ENCODE measurements at regions not wholly inside any gene's neighbourhood (a gene's known extent, or its start where the extent isn't known, plus 50 kb on each side); places are given as distances from the start of the nearest gene placed in this dataset.

DNA sequence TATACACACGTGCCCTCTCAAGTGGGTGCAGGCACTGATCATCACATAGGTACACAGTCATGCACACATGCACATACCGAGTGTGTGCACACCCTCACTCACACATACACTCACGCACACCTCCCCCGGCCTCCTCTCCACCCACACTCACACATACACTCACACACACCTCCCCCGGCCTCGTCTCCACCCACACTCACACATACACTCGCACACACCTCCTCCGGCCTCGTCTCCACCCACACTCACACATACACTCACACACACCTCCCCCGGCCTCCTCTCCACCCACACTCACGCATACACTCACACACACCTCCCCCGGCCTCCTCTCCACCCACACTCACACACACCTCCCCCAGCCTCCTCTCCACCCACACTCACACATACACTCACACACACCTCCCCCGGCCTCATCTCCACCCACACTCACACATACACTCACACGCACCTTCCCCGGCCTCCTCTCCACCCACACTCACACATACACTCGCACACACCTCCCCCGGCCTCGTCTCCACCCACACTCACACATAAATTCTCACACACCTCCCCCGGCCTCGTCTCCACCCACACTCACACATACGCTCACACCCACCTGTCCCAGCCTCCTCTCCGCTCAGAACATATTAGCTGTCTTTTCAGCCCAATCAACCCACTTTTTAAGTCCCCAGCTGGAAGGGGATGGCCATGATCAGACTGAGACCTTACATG is 105.2 kb upstream of the VSTM2B start:
- Histone ChIP-seq H3K27ac (no peak overlapping the region), H3K4me1 (no peaks in the 10 kb centered on the region), H3K9me3 (no peaks in the 10 kb centered on the region), H3K4me3 (no peak overlapping the region), H3K36me3 (no peaks in the 10 kb centered on the region), H3K27me3 (no peaks in the 10 kb centered on the region)
- 73% methylated on average over 22 of the region's 22 CpGs for WGBS
- DNase-seq (ENCODE audit: low spot score in 2 of 2), result no peak
- TF ChIP-seq, protein P1, sequence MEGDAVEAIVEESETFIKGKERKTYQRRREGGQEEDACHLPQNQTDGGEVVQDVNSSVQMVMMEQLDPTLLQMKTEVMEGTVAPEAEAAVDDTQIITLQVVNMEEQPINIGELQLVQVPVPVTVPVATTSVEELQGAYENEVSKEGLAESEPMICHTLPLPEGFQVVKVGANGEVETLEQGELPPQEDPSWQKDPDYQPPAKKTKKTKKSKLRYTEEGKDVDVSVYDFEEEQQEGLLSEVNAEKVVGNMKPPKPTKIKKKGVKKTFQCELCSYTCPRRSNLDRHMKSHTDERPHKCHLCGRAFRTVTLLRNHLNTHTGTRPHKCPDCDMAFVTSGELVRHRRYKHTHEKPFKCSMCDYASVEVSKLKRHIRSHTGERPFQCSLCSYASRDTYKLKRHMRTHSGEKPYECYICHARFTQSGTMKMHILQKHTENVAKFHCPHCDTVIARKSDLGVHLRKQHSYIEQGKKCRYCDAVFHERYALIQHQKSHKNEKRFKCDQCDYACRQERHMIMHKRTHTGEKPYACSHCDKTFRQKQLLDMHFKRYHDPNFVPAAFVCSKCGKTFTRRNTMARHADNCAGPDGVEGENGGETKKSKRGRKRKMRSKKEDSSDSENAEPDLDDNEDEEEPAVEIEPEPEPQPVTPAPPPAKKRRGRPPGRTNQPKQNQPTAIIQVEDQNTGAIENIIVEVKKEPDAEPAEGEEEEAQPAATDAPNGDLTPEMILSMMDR (IDR thresholded peaks at IDR 0.05), result no peak
- TF ChIP-seq EP300 (IDR thresholded peaks at IDR 0.05) (no peak), POLR2A (IDR thresholded peaks at IDR 0.05) (no peak), POLR2AphosphoS5 (IDR thresholded peaks at IDR 0.05) (no peak)

DNA sequence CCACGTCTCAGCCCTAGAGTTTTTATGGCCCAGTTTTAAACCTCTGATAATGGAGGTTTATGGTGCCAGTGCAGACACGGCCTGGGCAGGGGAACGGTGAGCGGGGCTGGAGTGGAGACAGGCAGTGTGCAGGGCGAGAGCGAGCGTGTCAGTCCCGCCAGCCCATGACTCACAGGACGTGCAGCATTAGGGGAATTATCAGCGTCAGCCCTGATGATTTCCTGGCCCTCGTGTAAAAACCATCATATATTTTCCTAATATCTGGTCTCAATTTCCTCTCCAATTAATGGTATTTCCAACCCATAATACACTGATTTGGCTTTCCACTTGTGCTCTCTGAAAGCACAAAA is 104.6 kb upstream of the VSTM2B start:
- 5% methylated on average over 8 of the region's 11 CpGs for WGBS

DNA sequence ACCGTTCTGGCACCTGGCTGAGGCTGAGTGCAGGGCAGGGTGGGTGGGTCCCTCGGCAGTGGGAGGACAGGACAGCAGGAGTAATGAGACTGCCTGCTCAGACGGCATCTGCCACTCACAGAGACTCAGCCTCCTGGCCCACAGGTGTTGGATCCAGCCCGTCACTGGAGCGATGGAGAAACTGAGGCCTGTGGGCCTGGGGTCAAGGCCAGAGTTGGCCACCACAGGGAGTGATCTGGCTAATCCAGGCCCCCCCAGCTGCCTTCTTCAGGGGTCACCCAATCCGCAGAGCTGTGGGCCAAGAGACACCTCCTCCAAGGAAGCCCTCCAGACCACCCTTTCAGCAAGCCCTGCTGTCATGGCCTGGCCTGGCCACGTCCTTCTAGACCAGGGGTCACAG is 103.7 kb upstream of the VSTM2B start:
- no peak overlapping the region for H3K4me3 ChIP-seq
- H3K9me3 ChIP-seq, result no peaks in the 10 kb centered on the region
- TF ChIP-seq POLR2A (IDR thresholded peaks at IDR 0.05) (no peak), POLR2AphosphoS5 (IDR thresholded peaks at IDR 0.05) (no peak)
- TF ChIP-seq, protein P1 (IDR thresholded peaks at IDR 0.05), result no peak
- no peaks in the 10 kb centered on the region for H3K27me3 ChIP-seq
- no peak overlapping the region for H3K27ac ChIP-seq
- no peaks in the 10 kb centered on the region for H3K36me3 ChIP-seq
- 60% methylated on average over 3 of the region's 7 CpGs for WGBS
- no peak for DNase-seq (ENCODE audit: low spot score in 2 of 2)
- H3K4me1 ChIP-seq, result no peaks in the 10 kb centered on the region

More for the DNA sequence above, 104.6 kb upstream of the VSTM2B start:
- no peaks in the 10 kb centered on the region for H3K9me3 ChIP-seq
- no peaks in the 10 kb centered on the region for H3K27me3 ChIP-seq
- no peaks in the 10 kb centered on the region for H3K36me3 ChIP-seq
- no peak overlapping the region for H3K27ac ChIP-seq
- no peak overlapping the region for H3K4me3 ChIP-seq
- H3K4me1 ChIP-seq, result no peaks in the 10 kb centered on the region
- TF ChIP-seq, protein P1 (IDR thresholded peaks at IDR 0.05), result no peak
- TF ChIP-seq EP300 (IDR thresholded peaks at IDR 0.05) (no peak), POLR2AphosphoS5 (IDR thresholded peaks at IDR 0.05) (no peak), POLR2A (IDR thresholded peaks at IDR 0.05) (no peak)
- DNase-seq (ENCODE audit: low spot score in 2 of 2), result no peak

DNA sequence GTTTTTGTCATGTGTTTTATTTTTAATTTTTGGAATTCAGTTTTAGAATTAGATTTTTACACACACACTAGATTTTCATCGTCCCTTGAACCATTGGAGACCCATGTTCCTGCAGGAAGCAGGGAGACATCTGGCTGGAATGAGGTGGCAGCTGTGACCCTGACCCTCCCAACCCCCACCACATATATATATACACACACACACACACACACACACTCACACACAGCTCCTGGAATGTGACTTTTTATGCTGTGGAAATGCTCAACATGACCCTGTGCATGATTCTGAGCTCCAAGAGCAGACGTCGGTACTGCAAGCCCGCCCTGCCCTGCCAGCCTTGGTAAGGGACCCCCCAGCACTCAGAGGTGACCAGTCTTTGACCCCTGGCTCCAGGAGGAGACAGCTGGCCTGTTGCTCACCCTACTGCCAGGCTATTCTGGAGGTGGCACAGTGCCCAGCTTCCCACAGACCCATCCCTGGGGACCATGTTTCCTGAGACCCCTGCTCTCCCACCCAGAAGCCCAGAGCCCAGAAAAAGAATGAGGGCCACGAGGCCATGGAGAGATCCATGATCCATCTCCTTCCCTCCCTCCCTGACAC is 103.2 kb upstream of the VSTM2B start:
- 61% methylated on average over 5 of the region's 5 CpGs for WGBS
- Histone ChIP-seq H3K4me1 (no peaks in the 10 kb centered on the region), H3K27ac (no peak overlapping the region), H3K27me3 (no peaks in the 10 kb centered on the region), H3K36me3 (no peaks in the 10 kb centered on the region), H3K9me3 (no peaks in the 10 kb centered on the region), H3K4me3 (no peak overlapping the region)
- DNase-seq (ENCODE audit: low spot score in 2 of 2), result no peak
- TF ChIP-seq EP300 (IDR thresholded peaks at IDR 0.05) (no peak), POLR2A (IDR thresholded peaks at IDR 0.05) (no peak), POLR2AphosphoS5 (IDR thresholded peaks at IDR 0.05) (no peak)
- TF ChIP-seq, protein P1 (IDR thresholded peaks at IDR 0.05), result no peak

DNA sequence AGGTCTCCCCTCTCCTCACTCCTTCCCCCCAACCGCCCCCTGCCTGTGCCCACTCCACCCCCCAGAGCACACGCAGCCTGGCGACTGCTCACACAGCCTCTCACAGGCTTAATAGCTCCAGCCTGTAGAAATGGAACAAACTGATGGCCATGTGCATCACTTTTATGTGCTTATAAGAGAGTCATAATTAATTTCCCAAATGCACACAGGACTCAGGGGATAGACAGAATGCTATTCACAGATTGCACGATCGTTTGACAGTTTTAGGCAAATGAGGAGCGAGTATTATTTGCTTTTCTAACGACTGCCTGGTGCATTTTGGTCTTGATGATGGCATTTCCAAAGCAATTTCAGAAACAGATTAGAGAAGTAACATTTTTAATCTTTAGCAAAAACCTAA is 97.7 kb upstream of the VSTM2B start:
- H3K27me3 ChIP-seq, result no peaks in the 10 kb centered on the region
- H3K36me3 ChIP-seq, result no peaks in the 10 kb centered on the region
- WGBS, result 76% methylated on average over 7 of the region's 7 CpGs
- no peak for DNase-seq (ENCODE audit: low spot score in 2 of 2)
- TF ChIP-seq EP300 (IDR thresholded peaks at IDR 0.05) (no peak), POLR2AphosphoS5 (IDR thresholded peaks at IDR 0.05) (no peak), POLR2A (IDR thresholded peaks at IDR 0.05) (no peak)
- TF ChIP-seq, protein P1 (IDR thresholded peaks at IDR 0.05), result no peak
- no peaks in the 10 kb centered on the region for H3K4me1 ChIP-seq
- H3K27ac ChIP-seq, result no peak overlapping the region
- no peaks in the 10 kb centered on the region for H3K9me3 ChIP-seq
- H3K4me3 ChIP-seq, result no peak overlapping the region
